GM12891 (cell line): ENCODE measurements at regions not wholly inside any gene's neighbourhood (a gene's known extent, or its start where the extent isn't known, plus 50 kb on each side); places are given as distances from the start of the nearest gene placed in this dataset.

Experiments used
- PAX5 ChIP-seq: IDR thresholded peaks from 2 replicates; pipeline ENCODE4 v1.6.1; 2011; ENCODE audit warnings: low read length, moderate library complexity, mild to moderate bottlenecking; ENCODE audit not compliant: insufficient read depth, severe bottlenecking
- POLR2A ChIP-seq: IDR thresholded peaks from 2 replicates; pipeline ENCODE4 v1.6.1; 2011; ENCODE audit warnings: low read depth, low read length, control low read depth
- POLR2AphosphoS5 ChIP-seq: IDR thresholded peaks from 2 replicates; pipeline ENCODE4 v1.6.1; 2011; ENCODE audit warnings: low read depth, low read length, control low read depth
- POU2F2 ChIP-seq: IDR thresholded peaks from 2 replicates; pipeline ENCODE4 v1.6.1; 2011; ENCODE audit warnings: low read depth, mild to moderate bottlenecking, control low read depth, low read length, moderate library complexity
- SPI1 ChIP-seq: IDR thresholded peaks from 2 replicates; pipeline ENCODE4 v1.6.1; 2011; ENCODE audit warnings: low read depth, low read length, control low read depth
- TAF1 ChIP-seq: IDR thresholded peaks from 2 replicates; pipeline ENCODE4 v1.6.1; 2011; ENCODE audit warnings: low read depth, low read length, control low read depth

- no peak for TF ChIP-seq POLR2A
- no peak for TF ChIP-seq POLR2AphosphoS5
- TF ChIP-seq TAF1 = no peak
- TF ChIP-seq POU2F2 = no peak
- no peak for TF ChIP-seq SPI1
- TF ChIP-seq PAX5 = no peak
Observed at GRCh38 chr3:181330821-181331563, 341.5 kb upstream of the DNAJC19 start.
